ENCODE measurements at regions not wholly inside any gene's neighbourhood (a gene's known extent, or its start where the extent isn't known, plus 50 kb on each side); places are given as distances from the start of the nearest gene placed in this dataset.

DNA sequence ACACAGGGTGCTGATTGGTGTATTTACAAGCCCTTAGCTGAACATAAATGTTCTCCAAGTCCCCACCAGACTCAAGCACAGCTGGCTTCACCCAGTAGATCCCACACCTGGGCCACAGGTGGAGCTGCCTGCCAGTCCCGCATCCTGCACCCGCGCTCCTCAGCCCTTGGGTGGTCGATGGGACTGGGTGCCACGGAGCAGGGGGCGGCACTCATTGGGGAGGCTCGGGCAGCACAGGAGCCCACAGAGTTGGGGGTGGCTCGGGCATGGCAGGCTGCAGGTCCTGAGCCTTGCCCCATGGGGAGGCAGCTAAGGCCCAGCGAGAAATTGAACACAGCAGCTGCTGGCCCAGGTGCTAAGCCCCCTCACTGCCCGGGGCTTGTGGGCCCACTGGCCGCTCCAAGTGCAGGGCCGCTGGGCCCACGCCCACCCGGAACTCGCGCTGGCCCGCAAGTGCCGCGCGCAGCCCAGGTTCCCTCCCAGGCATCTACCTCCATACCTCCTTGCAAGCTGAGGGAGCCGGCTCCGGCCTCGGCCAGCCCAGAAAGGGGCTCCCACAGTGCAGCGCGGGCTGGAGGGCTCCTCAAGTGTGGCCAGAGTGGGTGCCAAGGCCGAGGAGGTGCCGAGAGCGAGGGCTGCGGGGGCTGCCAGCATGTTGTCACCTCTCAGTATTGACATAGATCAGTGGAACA, 442.7 kb downstream of the OCA2 start:
- no peak for DNase-seq (ENCODE audit: low spot score)
- Histone ChIP-seq H3K9me3 (ENCODE audit: low read length) (no peaks in the 10 kb centered on the region), H3K36me3 (ENCODE audit: insufficient read depth, low read length) (no peaks in the 10 kb centered on the region), H3K27ac (ENCODE audit: low read depth, low read length, poor library complexity, severe bottlenecking) (no peak overlapping the region), H3K4me3 (ENCODE audit: low read depth, low read length, poor library complexity, severe bottlenecking) (no peak overlapping the region), H3K4me1 (ENCODE audit: insufficient read depth, low read length, poor library complexity, severe bottlenecking) (no peaks in the 10 kb centered on the region), H3K79me2 (ENCODE audit: insufficient read depth, low read depth, low read length) (no peaks in the 10 kb centered on the region), H3K4me2 (ENCODE audit: low read length) (no peak overlapping the region), H2AFZ (ENCODE audit: low read length) (no peak overlapping the region), H3K9me2 (ENCODE audit: insufficient read depth, low read length) (no peaks in the 10 kb centered on the region), H4K20me1 (ENCODE audit: insufficient read depth, low read length) (no peaks in the 10 kb centered on the region)
- ChIA-PET POLR2A (interaction anchor here (1.0 to 1.3 kb wide), 3 partner anchors 9 to 11 kb away, joined by 3 read pairs; no protein-coding TSS in a partner anchor), CTCF (ENCODE audit: unreplicated experiment) (no interaction called here)
- TF ChIP-seq EZH2phosphoT487 (IDR thresholded peaks at IDR 0.05; ENCODE audit: borderline replicate concordance, low read depth, low read length) (no peak), CTCF (conservative IDR thresholded peaks at IDR 0.05; ENCODE audit: low read length) (no peak)
- no TSS peak for BruUV-seq (replicated peaks)
- intact Hi-C loops (cut with micrococcal nuclease; ENCODE audit: unreplicated experiment), result no loop called here

GRCh38 chr15:27655056-27655455, 444.1 kb downstream of the OCA2 start:
- no peaks in the 10 kb centered on the region for H3K9me2 ChIP-seq (ENCODE audit: insufficient read depth, low read length)
- no TSS peak for BruUV-seq (replicated peaks)
- H3K4me1 ChIP-seq (ENCODE audit: insufficient read depth, low read length, poor library complexity, severe bottlenecking), result no peaks in the 10 kb centered on the region
- POLR2A ChIA-PET, result interaction anchor here (1.1 to 1.3 kb wide), 2 partner anchors 9 to 12 kb away, joined by 3 read pairs; no protein-coding TSS in a partner anchor
- H3K4me3 ChIP-seq (ENCODE audit: low read depth, low read length, poor library complexity, severe bottlenecking), result no peak overlapping the region
- no peaks in the 10 kb centered on the region for H3K79me2 ChIP-seq (ENCODE audit: insufficient read depth, low read depth, low read length)
- H3K36me3 ChIP-seq (ENCODE audit: insufficient read depth, low read length), result no peaks in the 10 kb centered on the region
- DNase-seq (ENCODE audit: low spot score), result no peak
- CTCF ChIA-PET (ENCODE audit: unreplicated experiment), result no interaction called here
- TF ChIP-seq EZH2phosphoT487 (IDR thresholded peaks at IDR 0.05; ENCODE audit: borderline replicate concordance, low read depth, low read length) (no peak), CTCF (conservative IDR thresholded peaks at IDR 0.05; ENCODE audit: low read length) (no peak)
- H2AFZ ChIP-seq (ENCODE audit: low read length), result no peak overlapping the region
- intact Hi-C loops (cut with micrococcal nuclease; ENCODE audit: unreplicated experiment), result no loop called here
- H3K9me3 ChIP-seq (ENCODE audit: low read length), result no peaks in the 10 kb centered on the region
- H3K4me2 ChIP-seq (ENCODE audit: low read length), result no peak overlapping the region
- H3K27ac ChIP-seq (ENCODE audit: low read depth, low read length, poor library complexity, severe bottlenecking), result no peak overlapping the region
- H4K20me1 ChIP-seq (ENCODE audit: insufficient read depth, low read length), result no peaks in the 10 kb centered on the region

- ChIA-PET POLR2A (interaction anchor here (0.5 kb wide), 1 partner anchor 25 kb away, joined by 3 read pairs; no protein-coding TSS in a partner anchor), CTCF (ENCODE audit: unreplicated experiment) (no interaction called here)
- H3K4me1 ChIP-seq (ENCODE audit: insufficient read depth, low read length, poor library complexity, severe bottlenecking), result no peaks in the 10 kb centered on the region
- no TSS peak for BruUV-seq (replicated peaks)
- H3K27ac ChIP-seq (ENCODE audit: low read depth, low read length, poor library complexity, severe bottlenecking), result no peak overlapping the region
- intact Hi-C loops (cut with micrococcal nuclease; ENCODE audit: unreplicated experiment), result no loop called here
- H3K79me2 ChIP-seq (ENCODE audit: insufficient read depth, low read depth, low read length), result no peaks in the 10 kb centered on the region
- no peaks in the 10 kb centered on the region for H4K20me1 ChIP-seq (ENCODE audit: insufficient read depth, low read length)
- H3K9me2 ChIP-seq (ENCODE audit: insufficient read depth, low read length), result no peaks in the 10 kb centered on the region
- no peak overlapping the region for H2AFZ ChIP-seq (ENCODE audit: low read length)
- no peaks in the 10 kb centered on the region for H3K9me3 ChIP-seq (ENCODE audit: low read length)
- DNase-seq (ENCODE audit: low spot score), result no peak
- H3K36me3 ChIP-seq (ENCODE audit: insufficient read depth, low read length), result no peaks in the 10 kb centered on the region
- H3K4me2 ChIP-seq (ENCODE audit: low read length), result no peak overlapping the region
- no peak overlapping the region for H3K4me3 ChIP-seq (ENCODE audit: low read depth, low read length, poor library complexity, severe bottlenecking)
- no peak for TF ChIP-seq CTCF (conservative IDR thresholded peaks at IDR 0.05; ENCODE audit: low read length)
- no peak for TF ChIP-seq EZH2phosphoT487 (IDR thresholded peaks at IDR 0.05; ENCODE audit: borderline replicate concordance, low read depth, low read length)
Observed at GRCh38 chr15:27650244-27650643, 448.9 kb downstream of the OCA2 start.
